GM19240 (cell line): ENCODE measurements at regions not wholly inside any gene's neighbourhood (a gene's known extent, or its start where the extent isn't known, plus 50 kb on each side); places are given as distances from the start of the nearest gene placed in this dataset.

ENCODE experiments used
- DNase-seq: peaks from one replicate; pipeline ENCODE4 v3.0.0; 2011; ENCODE audit warnings: low spot score; ENCODE audit not compliant: insufficient read length

DNA sequence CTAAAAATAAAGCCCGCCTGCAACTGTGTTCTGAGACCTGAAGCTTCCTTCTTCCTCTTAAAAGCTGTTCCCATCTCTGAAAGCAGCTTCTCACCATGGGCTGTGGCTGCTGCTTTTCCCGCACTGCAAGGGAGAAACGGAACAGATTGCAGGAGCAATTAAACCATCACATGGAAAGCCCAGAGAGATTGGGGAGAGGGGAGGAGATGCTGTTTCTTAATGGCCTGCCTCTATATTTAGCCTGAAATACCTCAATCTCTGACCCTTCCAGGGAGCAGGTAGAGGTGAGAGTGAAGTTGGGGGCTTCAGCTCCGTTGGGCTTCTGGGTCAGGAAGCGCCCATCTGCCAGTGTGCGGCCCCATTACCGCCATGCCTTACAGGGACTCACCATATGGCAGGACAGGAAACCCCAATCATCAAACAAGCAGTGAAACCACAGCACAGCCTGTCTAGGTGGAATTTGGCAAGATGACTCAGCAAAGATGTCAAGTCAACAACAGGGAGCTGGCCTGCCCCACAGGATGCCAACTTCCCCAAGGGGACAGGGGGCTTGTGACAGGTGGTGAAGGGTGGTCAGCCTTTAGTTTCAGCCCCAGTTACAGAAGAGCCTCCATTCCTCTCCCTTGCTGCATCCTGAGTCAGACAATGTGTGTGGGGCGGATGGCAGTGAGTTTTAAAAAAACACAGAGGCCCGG lies 286.6 kb upstream of the CCL2 start:
- DNase-seq: peak; percentile 39

DNA sequence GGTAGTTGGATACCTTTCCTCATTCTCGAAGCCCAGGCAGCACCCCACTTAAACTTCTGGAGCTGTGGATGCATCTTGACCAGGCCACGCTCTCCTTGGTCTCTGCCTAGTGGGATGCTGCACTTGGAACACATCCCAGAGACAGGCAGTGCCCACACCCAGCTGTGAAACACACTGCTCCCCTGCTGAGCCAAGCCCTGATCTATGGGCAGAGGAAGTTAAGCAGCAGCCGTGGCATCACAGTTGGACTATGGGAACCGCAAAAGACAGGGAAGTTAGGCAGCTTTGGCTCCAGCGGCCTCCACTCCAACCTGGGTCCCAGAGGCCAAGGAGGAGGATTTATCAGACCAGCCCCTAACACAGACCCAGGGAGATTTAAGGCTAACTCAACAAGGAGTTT lies 284.8 kb upstream of the CCL2 start:
- DNase-seq: no peak

DNA sequence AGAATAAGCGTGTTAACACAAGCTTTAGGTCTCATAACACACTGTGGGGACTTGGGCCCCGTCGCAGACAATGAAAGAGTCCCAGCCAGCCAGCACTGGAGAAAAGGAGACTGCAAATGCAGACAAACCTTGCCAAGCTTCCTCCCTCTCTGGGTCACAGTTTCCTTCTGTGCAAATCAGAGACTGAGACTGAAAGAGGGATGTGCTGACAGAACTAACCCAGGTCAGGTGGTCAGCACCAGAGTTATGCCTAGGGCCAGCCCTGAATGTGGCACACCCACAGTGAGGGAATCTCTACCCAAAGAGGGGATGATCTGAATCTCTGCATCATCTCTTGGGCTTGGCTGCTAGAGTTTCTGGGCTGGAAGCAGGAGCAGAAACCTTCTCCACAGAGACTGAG lies 282.3 kb upstream of the CCL2 start:
- DNase-seq: no peak

DNA sequence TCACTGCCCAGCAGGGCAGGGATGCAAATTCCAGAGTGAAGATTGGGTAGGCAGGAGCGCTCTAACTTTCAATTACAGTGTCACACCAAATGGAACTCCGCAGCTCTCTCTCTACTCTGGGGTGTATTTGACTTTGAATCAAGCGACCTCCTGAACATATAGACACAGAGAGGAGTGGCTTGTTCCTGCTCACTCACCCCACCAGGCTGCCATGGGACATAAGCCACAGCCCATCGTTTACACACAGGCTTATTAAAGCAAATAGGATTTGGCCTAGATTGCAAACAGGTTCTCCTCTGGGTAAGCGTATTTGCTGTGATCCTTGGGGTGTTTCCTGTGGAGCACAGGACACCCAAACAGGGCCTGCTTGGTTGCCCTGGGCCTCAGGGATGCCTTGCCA lies 281.6 kb upstream of the CCL2 start:
- DNase-seq: no peak

DNA sequence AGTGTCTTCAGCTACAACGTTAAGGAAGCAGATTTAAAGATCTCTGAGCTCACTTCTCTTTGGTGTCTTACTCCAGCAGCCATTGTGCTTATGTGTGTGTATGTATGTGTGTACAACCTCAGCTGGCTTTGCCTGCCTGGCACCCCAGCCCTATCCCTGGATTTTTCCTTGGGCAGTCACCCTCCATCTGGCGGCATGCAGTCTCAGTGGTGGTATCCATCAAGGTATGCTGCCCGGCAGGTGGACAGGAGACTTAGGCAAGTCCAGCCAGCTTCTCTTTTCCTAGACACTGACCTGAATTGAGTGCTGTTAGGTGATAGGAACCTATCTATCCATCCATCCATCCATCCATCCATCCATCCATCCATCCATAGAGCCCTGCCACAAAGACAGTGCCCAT lies 280.8 kb upstream of the CCL2 start:
- DNase-seq: no peak

DNA sequence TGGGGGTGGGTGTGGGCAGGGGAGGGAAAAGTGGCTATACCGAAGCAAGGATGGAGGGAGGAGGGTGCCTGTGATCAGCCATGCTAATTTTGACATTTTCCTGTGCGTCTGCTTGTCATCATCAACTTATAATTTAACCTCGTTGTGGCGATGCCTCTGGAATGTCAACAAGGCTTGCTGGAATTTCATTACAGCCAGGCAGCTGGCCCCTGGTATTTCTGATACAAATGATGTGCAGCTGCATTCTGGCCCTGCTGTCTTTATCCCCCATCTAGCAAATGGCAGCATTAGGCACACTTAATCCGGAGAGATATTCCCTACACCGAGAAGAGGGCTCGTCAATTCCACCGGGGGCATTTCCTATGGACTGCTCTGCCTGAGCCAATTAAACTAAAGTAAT lies 278.3 kb upstream of the CCL2 start:
- DNase-seq: no peak

DNA sequence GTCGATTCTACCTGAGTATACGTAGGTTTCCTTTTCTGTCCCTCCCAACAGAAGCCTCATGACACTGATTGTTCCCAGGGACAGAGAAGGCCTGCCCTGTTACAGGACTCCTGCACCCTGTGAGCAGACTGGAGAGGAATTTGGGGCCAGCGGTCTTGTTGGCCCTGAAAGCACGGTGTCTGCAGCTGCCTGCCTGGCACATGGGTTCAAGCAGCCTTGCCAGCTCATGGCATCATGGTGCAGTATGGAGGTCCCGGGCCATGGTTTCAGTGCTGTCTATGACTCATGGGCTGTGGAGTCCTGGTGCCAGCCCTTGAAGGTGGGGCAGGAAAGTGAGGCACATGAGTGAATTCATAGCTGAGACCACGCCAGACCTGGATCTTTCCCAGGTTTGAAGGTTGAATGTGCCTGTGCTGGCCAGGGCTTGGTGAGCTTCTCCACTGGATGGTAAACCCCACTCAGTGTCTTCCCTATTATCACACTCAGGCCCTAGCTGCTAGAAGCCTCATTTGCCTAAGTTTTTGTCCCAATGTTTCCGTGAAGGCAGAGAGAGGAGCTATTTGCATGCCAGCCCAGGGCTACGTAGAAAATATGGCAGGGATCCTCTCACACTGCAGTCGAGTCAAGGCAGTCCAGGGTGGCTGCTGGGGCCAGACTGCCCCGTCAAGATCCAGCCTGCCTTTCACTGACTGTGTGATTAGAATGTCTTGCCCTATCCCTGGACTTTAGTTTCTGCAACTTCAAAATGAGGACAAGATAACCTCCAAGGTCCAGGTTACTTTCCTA lies 277.2 kb upstream of the CCL2 start:
- DNase-seq: no peak

DNA sequence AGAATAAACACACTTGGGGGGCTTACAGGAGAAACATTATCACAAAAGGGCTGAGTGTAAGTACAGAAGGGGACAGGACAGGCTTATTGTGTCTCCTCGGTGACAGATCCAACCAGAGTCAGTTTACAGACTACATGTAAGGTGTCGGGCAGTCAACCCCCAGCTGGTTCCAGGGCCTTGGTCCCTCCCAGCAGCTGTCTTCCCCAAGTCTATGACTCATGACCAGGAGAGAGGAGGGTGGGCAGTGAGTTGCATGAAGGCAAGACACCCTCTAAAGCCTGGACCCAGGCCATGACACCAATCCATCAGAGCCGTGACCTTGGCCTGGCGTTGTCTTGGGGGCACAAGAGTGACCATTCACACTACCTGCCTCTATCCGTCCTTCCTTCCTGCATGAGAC lies 276.2 kb upstream of the CCL2 start:
- DNase-seq: no peak

DNA sequence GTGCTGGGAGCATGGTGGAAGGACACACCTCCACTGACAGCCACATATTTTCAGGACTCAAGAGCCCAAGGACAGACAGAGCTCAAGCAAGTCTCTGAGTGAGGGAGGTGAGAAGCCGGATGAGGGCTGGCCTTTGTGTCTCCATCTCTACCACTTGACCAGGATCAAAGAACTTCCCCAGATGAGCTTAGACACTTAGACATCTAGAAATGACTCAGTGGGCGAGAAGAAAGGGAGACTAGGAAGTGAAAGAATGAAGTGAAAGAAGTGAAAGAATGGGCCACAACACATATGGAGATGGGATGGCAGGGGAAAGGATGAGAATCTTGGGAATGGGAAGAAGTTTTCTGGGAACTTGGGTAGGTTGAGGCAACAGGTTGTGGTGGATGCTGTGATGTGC lies 274.9 kb upstream of the CCL2 start:
- DNase-seq: no peak

DNA sequence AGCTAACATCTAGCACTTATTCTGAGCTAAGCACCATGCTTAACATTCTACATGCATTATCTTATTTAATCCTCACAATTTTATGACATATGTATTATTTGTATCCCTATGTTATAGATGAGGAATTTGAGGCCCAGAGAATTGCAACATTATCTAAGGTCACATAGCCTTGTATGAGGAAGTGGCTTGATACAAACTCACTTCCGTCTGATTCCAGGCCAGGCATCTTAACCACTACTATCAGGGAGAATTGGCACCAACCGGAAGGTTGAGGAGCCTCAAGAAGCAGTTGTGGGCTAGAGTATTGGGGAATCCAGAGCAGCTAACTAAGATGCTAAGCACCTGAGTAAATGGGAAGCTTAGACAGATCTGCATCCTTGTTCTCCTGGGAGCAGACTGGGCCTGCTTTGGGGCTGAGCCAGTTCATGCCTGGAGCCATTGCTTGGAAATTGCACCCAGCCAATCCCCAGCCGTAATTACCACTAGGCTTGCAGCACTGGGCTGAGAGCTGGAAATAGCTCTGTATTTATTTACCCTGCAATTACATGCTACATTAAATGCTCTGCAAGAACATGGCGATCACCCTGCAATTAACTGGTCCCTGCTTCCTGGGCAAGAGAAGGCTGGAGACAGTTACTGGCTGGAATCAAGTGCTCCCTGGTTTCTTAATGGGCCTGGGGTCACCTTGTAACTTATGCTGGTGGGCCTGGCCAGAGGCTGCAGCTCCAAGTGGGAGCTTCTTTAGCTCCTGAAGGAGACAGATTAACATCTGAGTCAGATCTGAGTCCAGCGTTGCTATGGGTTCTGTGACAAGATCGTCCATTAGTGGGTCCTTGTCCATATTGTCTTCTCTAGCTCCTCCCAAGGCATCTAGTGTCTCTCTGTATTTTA lies 273.1 kb upstream of the CCL2 start:
- no peak for DNase-seq

DNA sequence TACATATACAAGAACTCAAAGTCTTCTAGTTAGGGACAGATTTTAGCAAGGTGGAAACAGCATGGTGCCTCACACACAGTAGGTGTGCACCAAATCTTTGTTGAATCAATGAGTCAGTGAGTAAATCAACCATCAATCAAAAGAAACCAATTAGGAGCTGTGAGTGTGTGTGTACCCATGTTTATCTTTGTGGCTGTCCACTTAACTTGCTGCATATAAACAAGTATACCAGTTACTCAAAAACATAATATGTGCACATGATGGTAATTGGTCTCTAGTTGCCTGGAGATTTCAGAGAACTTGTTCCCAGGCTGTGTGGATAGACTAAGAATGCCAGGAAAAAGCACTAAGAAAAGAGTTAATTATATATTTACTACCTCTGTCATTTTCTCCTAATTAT lies 272.2 kb upstream of the CCL2 start:
- DNase-seq: no peak

DNA sequence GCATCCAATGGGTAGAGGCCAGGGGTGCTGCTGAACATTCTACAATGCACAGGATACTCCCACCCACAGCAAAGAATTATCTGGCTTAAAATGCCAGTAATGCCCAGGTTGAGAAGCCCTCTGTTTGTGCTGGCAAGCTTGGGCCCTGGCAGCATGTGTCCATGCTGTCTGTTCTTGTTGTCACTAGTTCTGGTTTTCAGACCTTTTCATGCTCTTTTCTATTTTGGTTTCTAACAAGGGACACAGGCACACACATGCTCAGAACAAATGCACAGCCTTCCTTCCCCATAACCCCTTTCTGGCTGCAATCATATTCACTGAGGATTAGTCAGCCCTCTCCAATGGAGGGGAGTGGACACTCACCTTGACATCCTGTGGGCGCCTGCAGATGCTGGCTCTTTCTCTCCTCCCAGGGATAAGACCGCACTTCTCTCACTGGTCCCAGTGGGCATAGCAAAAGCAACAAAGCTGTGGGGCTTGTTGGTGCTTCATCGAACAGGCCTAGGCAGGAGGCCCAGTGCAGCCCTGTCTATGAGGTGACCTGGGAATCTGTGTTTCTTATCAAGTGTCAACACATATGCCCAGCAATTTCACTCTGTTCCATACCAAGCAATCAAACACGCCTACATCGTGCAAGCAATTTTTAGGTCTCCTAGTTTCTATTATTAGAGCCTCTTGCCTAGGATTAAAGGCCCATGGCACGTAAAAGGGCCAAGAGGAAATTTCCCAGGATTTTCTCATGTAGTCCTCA lies 271.1 kb upstream of the CCL2 start:
- DNase-seq: no peak

DNA sequence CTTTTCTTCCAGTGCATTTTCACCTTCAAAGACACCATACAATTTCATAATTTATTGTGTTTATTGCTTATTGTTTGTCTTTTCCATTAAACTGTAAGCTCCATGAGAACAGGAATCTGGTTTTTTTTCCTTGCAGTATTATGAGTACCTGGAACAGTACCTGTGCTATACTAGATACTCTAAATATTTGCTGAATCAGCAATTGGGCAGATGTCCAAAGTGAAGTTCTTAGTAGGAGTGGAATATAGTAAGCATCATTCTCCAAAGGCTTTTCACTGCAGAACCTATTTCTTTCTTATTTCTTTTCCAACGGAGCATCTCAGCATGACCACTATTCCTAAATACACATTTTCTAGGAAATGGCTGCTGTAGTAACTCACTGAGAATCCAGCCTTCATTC lies 269.0 kb upstream of the CCL2 start:
- DNase-seq: no peak

DNA sequence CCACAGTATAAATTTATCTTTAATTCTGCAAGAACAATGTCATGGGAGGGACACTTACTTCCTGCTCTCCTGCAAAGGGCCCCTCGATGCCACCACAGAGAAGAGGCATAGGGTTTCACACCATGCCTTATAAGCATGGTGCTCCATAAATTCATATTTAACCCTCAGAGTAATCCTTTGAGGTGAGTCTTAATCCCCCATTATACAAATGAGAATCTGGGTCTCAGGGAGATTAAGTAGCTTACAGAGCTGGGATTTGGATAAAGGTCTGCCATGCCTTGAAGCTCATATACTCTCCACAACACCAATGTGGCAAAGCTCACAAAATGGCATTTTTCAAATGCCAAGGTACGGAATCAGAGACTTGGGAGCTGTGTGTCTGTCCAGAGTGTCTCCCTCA lies 268.5 kb upstream of the CCL2 start:
- DNase-seq: no peak

DNA sequence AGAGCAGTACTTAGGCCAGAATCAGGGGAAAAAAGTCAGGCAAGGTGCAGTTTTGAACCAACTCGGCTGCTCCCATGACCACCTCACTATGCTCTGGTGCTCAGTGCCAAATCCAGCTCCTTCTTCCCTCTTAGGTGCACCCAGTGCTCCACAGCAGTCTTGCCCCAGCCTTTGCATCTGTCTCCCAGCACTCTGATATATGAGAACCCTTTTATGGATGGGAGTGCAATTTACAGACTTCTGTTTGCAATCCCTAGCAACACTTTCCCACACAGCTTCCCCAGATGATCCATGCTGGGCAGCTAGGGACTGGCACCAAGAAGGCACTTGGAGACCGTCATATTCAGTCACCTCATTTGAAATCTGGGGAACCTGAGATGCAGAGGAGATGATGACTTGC lies 267.9 kb upstream of the CCL2 start:
- no peak for DNase-seq

DNA sequence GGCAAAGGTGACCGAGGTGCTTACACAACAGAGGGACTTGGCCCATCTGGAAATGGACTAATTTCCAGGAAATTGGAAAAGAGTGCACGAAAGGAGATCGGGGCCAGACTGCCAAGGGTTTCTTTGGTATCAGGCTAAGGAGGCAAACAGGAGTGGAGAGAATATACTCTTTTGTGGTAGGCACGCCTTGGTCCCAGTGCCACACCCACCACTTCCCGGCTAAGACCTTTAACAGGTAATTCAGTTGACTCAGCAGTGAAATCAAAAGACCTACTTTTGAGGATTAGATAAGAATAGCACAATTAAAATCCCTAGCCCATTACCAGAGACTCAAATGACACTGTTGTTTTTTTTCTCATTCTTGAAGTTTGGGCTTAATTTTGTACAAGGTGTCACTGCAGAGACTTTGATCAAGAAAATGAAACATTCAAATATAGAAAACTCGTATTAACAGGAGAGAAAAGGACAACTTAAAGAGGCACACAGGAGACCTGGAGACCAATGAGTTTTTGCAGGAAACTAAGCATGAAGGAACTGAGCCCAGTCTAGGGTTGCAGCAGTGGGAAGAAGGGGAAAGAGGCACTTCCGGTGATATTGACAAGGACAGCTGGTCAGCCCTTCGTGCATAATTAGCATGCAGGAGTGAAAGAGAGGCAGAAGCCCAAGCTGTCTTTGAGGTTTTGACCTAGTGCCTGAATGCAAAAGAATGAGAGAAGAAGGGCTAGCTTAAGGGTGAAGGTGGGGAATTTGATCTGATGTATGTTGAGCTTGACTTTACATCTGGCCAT lies 265.5 kb upstream of the CCL2 start:
- DNase-seq: no peak

DNA sequence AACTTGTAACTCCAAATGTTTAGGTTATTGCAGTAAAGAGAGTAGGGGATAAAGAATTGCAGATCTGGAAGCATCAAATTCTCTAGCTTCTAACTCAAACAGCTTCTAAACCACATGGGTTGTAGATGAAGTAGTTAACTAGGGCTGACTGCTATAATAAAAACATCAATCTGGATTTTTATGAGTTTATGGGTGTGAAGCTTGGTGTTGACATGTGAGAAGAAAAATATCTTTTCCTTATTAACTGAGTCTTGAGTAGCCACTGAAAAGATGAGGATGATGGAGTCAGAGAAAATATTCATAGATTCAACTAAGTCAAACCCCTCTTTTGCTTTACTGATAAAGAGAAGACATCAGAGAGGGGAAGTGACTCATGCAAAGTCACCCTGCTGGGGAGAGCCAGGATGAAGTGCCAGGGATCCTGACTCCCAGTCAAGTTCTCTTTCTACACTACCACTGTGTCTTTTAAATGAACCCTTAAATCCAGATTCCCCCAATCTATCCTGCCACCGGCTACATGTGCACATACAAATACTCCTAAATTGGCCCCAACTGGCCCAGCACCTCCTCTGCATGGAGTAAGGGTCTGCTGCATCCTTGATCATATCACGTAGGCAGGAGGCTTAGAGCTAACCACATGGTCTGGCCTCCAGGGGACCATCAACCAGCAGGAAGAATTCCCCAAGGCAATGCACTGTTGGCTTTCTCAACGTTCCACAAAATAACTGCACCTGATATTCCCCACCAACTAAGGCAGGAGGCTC lies 264.0 kb upstream of the CCL2 start:
- no peak for DNase-seq

DNA sequence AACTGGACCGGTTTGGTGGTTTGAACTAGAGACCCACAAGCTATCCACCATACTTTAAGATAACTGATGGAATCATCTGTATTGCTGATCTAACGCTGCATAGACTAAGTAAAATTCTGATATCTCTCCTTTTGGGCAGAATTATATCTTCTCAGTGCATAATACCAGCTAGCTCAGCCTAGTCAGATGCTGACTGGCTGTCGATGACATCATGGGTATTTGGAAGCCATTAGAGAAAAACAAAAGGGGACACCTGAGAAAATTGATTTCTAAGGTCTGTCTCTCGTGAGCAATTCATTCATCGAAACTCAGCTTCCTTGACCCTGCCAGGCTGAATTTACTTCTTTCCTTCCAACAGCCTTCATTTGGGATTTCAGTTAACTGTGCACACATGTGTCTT lies 263.0 kb upstream of the CCL2 start:
- no peak for DNase-seq

DNA sequence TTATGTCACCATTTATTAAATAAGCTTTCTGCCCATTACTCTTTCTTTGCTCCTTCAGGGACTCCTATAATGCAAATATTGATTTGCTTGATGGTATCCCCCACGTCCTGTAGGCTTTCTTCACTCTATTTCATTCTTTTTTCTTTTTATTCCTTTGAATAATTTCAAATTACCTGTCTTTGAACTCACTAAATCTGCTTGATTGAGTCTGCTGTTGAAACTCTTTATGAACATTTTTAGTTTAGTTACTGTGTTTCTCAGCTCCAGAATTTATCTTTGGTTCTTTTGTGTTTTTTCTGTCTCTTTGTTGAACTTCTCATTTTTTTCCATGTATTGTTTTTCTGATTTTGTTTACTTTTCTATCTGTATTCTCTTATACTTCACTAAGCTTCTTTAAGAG lies 254.4 kb upstream of the CCL2 start:
- no peak for DNase-seq

DNA sequence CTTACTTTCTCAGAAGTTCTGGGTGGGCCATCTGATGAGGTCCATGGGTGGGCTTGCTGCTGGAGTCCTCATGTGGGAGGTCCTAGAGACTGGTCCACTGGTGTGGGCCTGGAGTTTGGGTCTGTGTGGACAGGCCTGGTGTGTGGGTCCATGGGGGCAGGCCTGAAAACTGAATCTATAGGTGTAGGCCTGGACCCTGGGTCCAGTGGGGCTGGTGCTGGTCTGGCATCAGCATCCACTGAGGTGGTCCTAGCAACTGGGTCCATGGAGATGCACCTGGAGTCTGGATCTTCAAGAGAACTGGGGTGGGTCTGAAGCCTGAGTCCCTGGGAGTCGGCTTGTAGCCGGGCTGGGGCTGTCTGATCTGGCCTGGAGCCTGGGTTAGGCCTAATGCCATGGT lies 253.8 kb upstream of the CCL2 start:
- DNase-seq: no peak
